Mesothelial cell of epicardium (in vitro differentiated cells): ENCODE measurements at regions not wholly inside any gene's neighbourhood (a gene's known extent, or its start where the extent isn't known, plus 50 kb on each side); places are given as distances from the start of the nearest gene placed in this dataset.

Experiments
- DNase-seq, 2 experiments: peaks; one replicate each; pipeline ENCODE4 v3.0.0; 2021; ENCODE audit warnings: low spot score in 2 of 2; ENCODE audit not compliant: unreplicated experiment in 2 of 2
- H3K27ac Mint-ChIP-seq: 2 replicates; pipeline ENCODE4 v1.8.0; 2021; ENCODE audit warnings: mixed read lengths
- H3K27me3 Mint-ChIP-seq: 2 replicates; pipeline ENCODE4 v1.8.0; 2021; ENCODE audit warnings: low read depth, mixed read lengths
- H3K36me3 Mint-ChIP-seq: 2 replicates; pipeline ENCODE4 v1.8.0; 2021; ENCODE audit warnings: mixed read lengths
- H3K4me1 Mint-ChIP-seq: 2 replicates; pipeline ENCODE4 v1.8.0; 2021; ENCODE audit warnings: mixed read lengths
- H3K4me3 Mint-ChIP-seq: 2 replicates; pipeline ENCODE4 v1.8.0; 2021; ENCODE audit warnings: mild to moderate bottlenecking, moderate library complexity, mixed read lengths
- H3K9me3 Mint-ChIP-seq: 2 replicates; pipeline ENCODE4 v1.8.0; 2021; ENCODE audit warnings: mixed read lengths
- TF ChIP-seq, protein P1 (sequence below): fragments of 200-600 bp; sonication (generic); IDR thresholded peaks from one replicate; pipeline ENCODE4 v1.5.0; 2021; ENCODE audit warnings: antibody characterized with exemption; ENCODE audit not compliant: unreplicated experiment

DNA sequence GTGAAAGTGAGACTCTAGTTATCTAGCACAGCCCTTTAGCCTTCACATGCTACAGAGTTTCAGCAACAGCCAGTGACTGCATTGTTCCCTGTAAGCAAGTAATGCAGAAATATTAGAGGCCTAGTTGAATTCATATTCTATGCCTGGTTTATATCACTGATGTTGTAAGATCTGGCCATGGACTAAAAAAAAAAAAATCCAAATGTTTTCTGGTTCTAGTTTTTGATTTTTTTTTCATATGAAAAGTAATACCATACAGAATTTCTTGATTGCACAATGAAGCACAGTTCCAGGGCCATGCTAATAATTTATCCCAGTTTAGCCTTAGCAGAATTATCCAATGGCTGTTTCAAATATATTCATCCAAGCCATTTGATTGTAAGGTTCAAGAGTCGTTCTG is 341.5 kb upstream of the DDHD1 start:
- H3K9me3 Mint-ChIP-seq, result peaks cover 14% of the 10 kb centered on the region
- H3K4me1 Mint-ChIP-seq, result peaks cover 10% of the 10 kb centered on the region
- H3K36me3 Mint-ChIP-seq, result no peaks in the 10 kb centered on the region
- H3K27ac Mint-ChIP-seq, result no peak overlapping the region
- TF ChIP-seq, protein P1, sequence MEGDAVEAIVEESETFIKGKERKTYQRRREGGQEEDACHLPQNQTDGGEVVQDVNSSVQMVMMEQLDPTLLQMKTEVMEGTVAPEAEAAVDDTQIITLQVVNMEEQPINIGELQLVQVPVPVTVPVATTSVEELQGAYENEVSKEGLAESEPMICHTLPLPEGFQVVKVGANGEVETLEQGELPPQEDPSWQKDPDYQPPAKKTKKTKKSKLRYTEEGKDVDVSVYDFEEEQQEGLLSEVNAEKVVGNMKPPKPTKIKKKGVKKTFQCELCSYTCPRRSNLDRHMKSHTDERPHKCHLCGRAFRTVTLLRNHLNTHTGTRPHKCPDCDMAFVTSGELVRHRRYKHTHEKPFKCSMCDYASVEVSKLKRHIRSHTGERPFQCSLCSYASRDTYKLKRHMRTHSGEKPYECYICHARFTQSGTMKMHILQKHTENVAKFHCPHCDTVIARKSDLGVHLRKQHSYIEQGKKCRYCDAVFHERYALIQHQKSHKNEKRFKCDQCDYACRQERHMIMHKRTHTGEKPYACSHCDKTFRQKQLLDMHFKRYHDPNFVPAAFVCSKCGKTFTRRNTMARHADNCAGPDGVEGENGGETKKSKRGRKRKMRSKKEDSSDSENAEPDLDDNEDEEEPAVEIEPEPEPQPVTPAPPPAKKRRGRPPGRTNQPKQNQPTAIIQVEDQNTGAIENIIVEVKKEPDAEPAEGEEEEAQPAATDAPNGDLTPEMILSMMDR, result no peak
- no peak overlapping the region for H3K4me3 Mint-ChIP-seq
- no peaks in the 10 kb centered on the region for H3K27me3 Mint-ChIP-seq
- no peak for DNase-seq

DNA sequence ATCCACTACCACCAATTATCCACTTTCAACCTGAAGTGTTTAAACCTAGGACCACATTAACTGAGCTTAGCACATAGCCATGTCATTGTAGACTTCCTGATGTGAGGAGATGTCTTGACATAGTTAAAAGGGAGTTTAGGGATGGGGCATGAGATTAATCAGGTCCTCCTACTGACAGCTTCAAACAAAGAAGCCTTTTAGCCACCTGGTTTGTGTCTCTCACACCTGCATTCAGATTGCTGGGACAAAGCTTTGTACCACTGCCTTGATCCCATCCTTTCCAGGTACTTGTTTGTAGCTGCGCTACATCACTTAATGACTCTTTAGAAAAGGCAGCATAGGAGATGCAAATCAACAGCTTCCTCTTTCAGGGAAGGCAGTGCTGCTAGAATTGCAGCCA is 340.7 kb upstream of the DDHD1 start:
- no peaks in the 10 kb centered on the region for H3K27me3 Mint-ChIP-seq
- H3K36me3 Mint-ChIP-seq, result no peaks in the 10 kb centered on the region
- H3K9me3 Mint-ChIP-seq, result peaks cover 15% of the 10 kb centered on the region
- no peak for DNase-seq
- peak overlapping the region; percentile 60 for H3K27ac Mint-ChIP-seq
- H3K4me3 Mint-ChIP-seq, result no peak overlapping the region
- TF ChIP-seq, protein P1, result no peak
- peaks cover 10% of the 10 kb centered on the region for H3K4me1 Mint-ChIP-seq

DNA sequence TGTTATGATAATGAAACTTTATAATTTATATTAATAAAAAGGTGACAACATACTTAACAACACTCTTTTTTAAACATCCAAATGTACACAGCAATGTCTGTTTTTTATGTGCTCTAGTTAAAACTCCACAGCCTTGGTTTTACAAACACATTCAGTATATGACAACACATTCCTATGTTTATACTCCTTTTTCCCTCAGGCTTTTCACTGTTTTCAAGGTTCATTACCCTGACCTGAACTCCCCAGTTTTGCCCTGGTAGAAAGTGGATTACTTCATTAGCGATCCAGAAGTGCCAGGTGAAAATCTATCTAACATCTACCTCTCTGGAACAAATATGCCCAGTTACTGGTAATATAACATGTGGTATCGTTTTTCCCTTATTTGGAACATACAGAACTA is 340.2 kb upstream of the DDHD1 start:
- DNase-seq, result no peak
- peaks cover 14% of the 10 kb centered on the region for H3K9me3 Mint-ChIP-seq
- no peaks in the 10 kb centered on the region for H3K27me3 Mint-ChIP-seq
- H3K27ac Mint-ChIP-seq, result no peak overlapping the region
- H3K4me3 Mint-ChIP-seq, result no peak overlapping the region
- H3K4me1 Mint-ChIP-seq, result peaks cover 10% of the 10 kb centered on the region
- TF ChIP-seq, protein P1, result no peak
- no peaks in the 10 kb centered on the region for H3K36me3 Mint-ChIP-seq

DNA sequence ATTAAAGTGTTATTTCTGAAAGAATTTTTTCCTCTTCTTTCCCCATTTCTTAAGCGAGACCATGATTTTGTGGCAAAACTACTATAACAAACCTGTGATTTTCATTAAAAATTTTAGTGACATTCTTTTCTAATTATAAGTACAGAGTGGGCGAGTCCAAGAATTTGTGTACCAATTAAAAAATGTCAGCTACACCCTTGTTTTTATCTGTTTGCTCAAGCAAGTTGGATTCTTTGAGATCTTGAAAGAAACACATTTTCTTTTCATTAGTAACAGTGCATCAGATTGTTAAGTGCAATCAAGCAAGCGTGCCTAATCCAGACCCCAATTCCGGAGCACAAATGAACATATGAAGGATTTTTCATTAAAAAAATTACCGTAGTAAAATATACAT is 338.8 kb upstream of the DDHD1 start:
- TF ChIP-seq, protein P1, result no peak
- H3K4me1 Mint-ChIP-seq, result peaks cover 10% of the 10 kb centered on the region
- no peaks in the 10 kb centered on the region for H3K27me3 Mint-ChIP-seq
- peaks cover 22% of the 10 kb centered on the region for H3K9me3 Mint-ChIP-seq
- no peak overlapping the region for H3K4me3 Mint-ChIP-seq
- no peak overlapping the region for H3K27ac Mint-ChIP-seq
- no peak for DNase-seq
- no peaks in the 10 kb centered on the region for H3K36me3 Mint-ChIP-seq

- DNase-seq, result no peak
- H3K4me3 Mint-ChIP-seq, result no peak overlapping the region
- TF ChIP-seq, protein P1, result no peak
- H3K27ac Mint-ChIP-seq, result no peak overlapping the region
- H3K36me3 Mint-ChIP-seq, result no peaks in the 10 kb centered on the region
- H3K4me1 Mint-ChIP-seq, result peaks cover 10% of the 10 kb centered on the region
- peaks cover 18% of the 10 kb centered on the region for H3K9me3 Mint-ChIP-seq
- no peaks in the 10 kb centered on the region for H3K27me3 Mint-ChIP-seq
Measured at GRCh38 chr14:53491256-53491883, 338.2 kb upstream of the DDHD1 start.

- no peak for DNase-seq
Measured at GRCh38 chr14:53478174-53478573, 325.1 kb upstream of the DDHD1 start.

More at GRCh38 chr14:53478174-53478573, 325.1 kb upstream of the DDHD1 start:
- TF ChIP-seq, protein P1, result no peak
- H3K27ac Mint-ChIP-seq, result no peak overlapping the region
- peaks cover 18% of the 10 kb centered on the region for H3K9me3 Mint-ChIP-seq
- H3K36me3 Mint-ChIP-seq, result peaks cover 4% of the 10 kb centered on the region
- H3K27me3 Mint-ChIP-seq, result no peaks in the 10 kb centered on the region
- no peak overlapping the region for H3K4me3 Mint-ChIP-seq
- H3K4me1 Mint-ChIP-seq, result no peaks in the 10 kb centered on the region
